CD14-positive monocyte (primary cell): ENCODE measurements at regions not wholly inside any gene's neighbourhood (a gene's known extent, or its start where the extent isn't known, plus 50 kb on each side); places are given as distances from the start of the nearest gene placed in this dataset.

ENCODE experiments used
- DNase-seq, 3 donors: peaks; one replicate each; pipeline ENCODE4 v3.0.0-alpha.2; 2011 to 2022
- H2AFZ ChIP-seq: 2 replicates; pipeline ENCODE4 v1.6.0; 2012; ENCODE audit warnings: mild to moderate bottlenecking, low read depth, low read length, inconsistent platforms; ENCODE audit not compliant: insufficient read depth, poor library complexity, severe bottlenecking
- H3K27ac ChIP-seq, 2 donors: 1 replicate in 1 of 2; 2 replicates in 1 of 2; pipeline ENCODE4 v1.5.1; 2012 to 2013; ENCODE audit warnings: low read length in 2 of 2, control low read depth in 1 of 2, inconsistent platforms in 1 of 2, low read depth in 1 of 2, mild to moderate bottlenecking in 1 of 2
- H3K27me3 ChIP-seq, 2 donors: one replicate each; pipeline versions ENCODE4 v1.6.0 to v1.6.1; 2011 to 2013; ENCODE audit warnings: low read length in 2 of 2; ENCODE audit not compliant: control insufficient read depth in 2 of 2, insufficient read depth in 2 of 2
- H3K36me3 ChIP-seq, 2 donors: replicated peaks in 1 of 2; 1 replicate in 1 of 2; 2 replicates in 1 of 2; pipeline versions ENCODE4 v1.5.1 to v1.6.1; 2012 to 2013; ENCODE audit warnings: low read length in 2 of 2, control low read depth in 1 of 2, inconsistent platforms in 1 of 2, mild to moderate bottlenecking in 1 of 2; ENCODE audit not compliant: insufficient read depth in 2 of 2, control insufficient read depth in 1 of 2
- H3K4me1 ChIP-seq, 2 donors: 1 replicate in 1 of 2; 2 replicates in 1 of 2; pipeline versions ENCODE4 v1.5.1 to v1.6.1; 2012 to 2013; ENCODE audit warnings: low read length in 2 of 2, control low read depth in 1 of 2, inconsistent platforms in 1 of 2, mild to moderate bottlenecking in 1 of 2, moderate library complexity in 1 of 2; ENCODE audit not compliant: insufficient read depth in 2 of 2, control insufficient read depth in 1 of 2
- H3K4me2 ChIP-seq: replicated peaks from 2 replicates; pipeline ENCODE3; 2012; ENCODE audit warnings: low read length, moderate library complexity, mild to moderate bottlenecking; ENCODE audit not compliant: poor library complexity, severe bottlenecking; ENCODE audit errors: extremely low read depth
- H3K4me3 ChIP-seq, 3 experiments: fragments of 200-600 bp in 1 of 3; sonication (generic) in 1 of 3; replicated peaks in 1 of 3; 1 replicate in 2 of 3; 2 replicates in 1 of 3; pipeline ENCODE4 v1.5.1; 2011 to 2013; ENCODE audit warnings: low read length in 3 of 3, mild to moderate bottlenecking in 3 of 3, control low read depth in 2 of 3, low read depth in 2 of 3, inconsistent platforms in 1 of 3, moderate library complexity in 1 of 3
- H3K79me2 ChIP-seq: 2 replicates; pipeline ENCODE4 v1.6.0; 2012; ENCODE audit warnings: mild to moderate bottlenecking, control low read depth, inconsistent platforms, low read length, moderate library complexity; ENCODE audit not compliant: insufficient read depth
- H3K9ac ChIP-seq: 2 replicates; pipeline ENCODE4 v1.6.0; 2017; ENCODE audit warnings: low read length, mild to moderate bottlenecking; ENCODE audit not compliant: insufficient read depth, poor library complexity, severe bottlenecking
- H3K9me3 ChIP-seq, 2 donors: replicated peaks in 1 of 2; 1 replicate in 1 of 2; 2 replicates in 1 of 2; pipeline versions ENCODE4 v1.5.1 to v1.6.1; 2012 to 2013; ENCODE audit warnings: low read length in 2 of 2, control low read depth in 1 of 2; ENCODE audit not compliant: control insufficient read depth in 1 of 2, insufficient read depth in 1 of 2
- H4K20me1 ChIP-seq: 2 replicates; pipeline ENCODE4 v1.6.0; 2012; ENCODE audit warnings: mild to moderate bottlenecking, low read length, control low read depth, moderate library complexity; ENCODE audit not compliant: insufficient read depth
- H3K27ac Mint-ChIP-seq, 7 donors: one replicate each; pipeline ENCODE4 v1.8.0; 2020; ENCODE audit warnings: mild to moderate bottlenecking in 7 of 7, mixed read lengths in 7 of 7, moderate library complexity in 6 of 7, inconsistent platforms in 2 of 7
- H3K27me3 Mint-ChIP-seq, 3 donors: one replicate each; pipeline ENCODE4 v1.8.0; 2021 to 2022; ENCODE audit warnings: low read depth in 3 of 3, mild to moderate bottlenecking in 3 of 3, mixed read lengths in 3 of 3, moderate library complexity in 3 of 3, inconsistent platforms in 1 of 3
- H3K36me3 Mint-ChIP-seq, 2 donors: one replicate each; pipeline ENCODE4 v1.8.0; 2020; ENCODE audit warnings: mixed read lengths in 2 of 2, inconsistent platforms in 1 of 2, mild to moderate bottlenecking in 1 of 2
- H3K4me1 Mint-ChIP-seq: one replicate; pipeline ENCODE4 v1.8.0; 2020; ENCODE audit warnings: mild to moderate bottlenecking, mixed read lengths
- H3K4me3 Mint-ChIP-seq, 2 donors: one replicate each; pipeline ENCODE4 v1.8.0; 2020; ENCODE audit warnings: mild to moderate bottlenecking in 2 of 2, mixed read lengths in 2 of 2, moderate library complexity in 1 of 2
- H3K9me3 Mint-ChIP-seq, 7 donors: one replicate each; pipeline ENCODE4 v1.8.0; 2020 to 2022; ENCODE audit warnings: mixed read lengths in 7 of 7, mild to moderate bottlenecking in 6 of 7, moderate library complexity in 6 of 7, inconsistent platforms in 2 of 7
- CTCF ChIP-seq: fragments of 200-600 bp; IDR thresholded peaks from one replicate; pipeline ENCODE4 v1.8.0; 2022; ENCODE audit warnings: antibody characterized with exemption, mild to moderate bottlenecking
- WGBS: methylation state at CpG from one replicate; pipeline ENCODE4 v1.1.5; 2013; ENCODE audit warnings: missing lambda C conversion rate; ENCODE audit not compliant: insufficient coverage; 5-methylcytosine and 5-hydroxymethylcytosine counted together
- intact Hi-C, 2 donors: fragments of 100-400 bp; cut with micrococcal nuclease; formaldehyde crosslinking; loops; one replicate each; pipeline versions ENCODE4 v1.15.0 to v1.15.1; 2023

DNA sequence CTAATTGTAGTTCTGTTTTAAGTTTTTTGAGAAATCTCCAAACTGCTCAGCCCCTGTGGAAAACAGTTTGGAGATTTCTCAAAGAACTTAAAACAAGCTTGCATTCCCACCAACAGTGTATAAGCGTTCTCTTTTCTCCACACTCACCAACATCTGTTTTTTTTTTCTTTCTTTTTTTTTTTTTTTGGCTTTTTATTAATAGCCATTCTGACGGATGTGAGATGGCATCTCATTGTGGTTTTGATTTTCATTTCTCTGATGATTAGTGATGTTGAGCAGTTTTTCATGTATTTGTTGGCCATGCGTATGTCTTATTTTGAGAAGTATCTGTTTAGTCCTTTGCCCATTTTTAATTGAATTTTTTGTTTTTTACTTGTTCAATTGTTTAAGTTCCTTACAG is 73.1 kb upstream of the COL8A1 start:
- Histone ChIP-seq H3K4me1 (no peaks in the 10 kb centered on the region), H3K36me3 (no peaks in the 10 kb centered on the region), H3K79me2 (no peaks in the 10 kb centered on the region), H3K9me3 (no peaks in the 10 kb centered on the region), H2AFZ (no peak overlapping the region), H3K4me3 (no peak overlapping the region), H3K27ac (no peak overlapping the region), H3K9ac (no peak overlapping the region), H3K27me3 (no peaks in the 10 kb centered on the region), H3K4me2 (no peak overlapping the region), H4K20me1 (no peaks in the 10 kb centered on the region)
- no peak for TF ChIP-seq CTCF
- no peak for DNase-seq
- Mint-ChIP-seq H3K27ac (no peak overlapping the region), H3K27me3 (no peaks in the 10 kb centered on the region), H3K4me1 (no peaks in the 10 kb centered on the region), H3K4me3 (no peak overlapping the region), H3K36me3 (no peaks in the 10 kb centered on the region), H3K9me3 (peaks cover 0 to 7% (median 4%) of the 10 kb centered on the region in 7 donors)
- intact Hi-C loops: no loop called here
- WGBS: no CpG with 5 or more reads among the region's 3 CpGs

- no peak overlapping the region for H3K9ac ChIP-seq
- intact Hi-C loops: no loop called here
- no peaks in the 10 kb centered on the region for H3K27me3 ChIP-seq
- no peaks in the 10 kb centered on the region for H3K4me1 Mint-ChIP-seq
- no peaks in the 10 kb centered on the region for H3K9me3 ChIP-seq
- no peak for DNase-seq
- no peak overlapping the region for H3K4me2 ChIP-seq
- no peak overlapping the region for H2AFZ ChIP-seq
- peaks cover 2 to 9% (median 4%) of the 10 kb centered on the region in 7 donors for H3K9me3 Mint-ChIP-seq
- no peaks in the 10 kb centered on the region for H3K4me1 ChIP-seq
- no peaks in the 10 kb centered on the region for H4K20me1 ChIP-seq
- H3K4me3 Mint-ChIP-seq: no peak overlapping the region
- H3K4me3 ChIP-seq: no peak overlapping the region
- no peaks in the 10 kb centered on the region for H3K79me2 ChIP-seq
- no peak overlapping the region for H3K27ac Mint-ChIP-seq
- no peaks in the 10 kb centered on the region for H3K36me3 ChIP-seq
- no peak overlapping the region for H3K27ac ChIP-seq
- WGBS: no CpG with 5 or more reads among the region's 1 CpG
- no peaks in the 10 kb centered on the region for H3K36me3 Mint-ChIP-seq
- peaks cover 0 to 3% (median 0%) of the 10 kb centered on the region in 3 donors for H3K27me3 Mint-ChIP-seq
- TF ChIP-seq CTCF: no peak
Measured at GRCh38 chr3:99562990-99563607, 75.3 kb upstream of the COL8A1 start.
